Endothelial cell of umbilical vein (primary cell): ENCODE measurements at regions not wholly inside any gene's neighbourhood (a gene's known extent, or its start where the extent isn't known, plus 50 kb on each side); places are given as distances from the start of the nearest gene placed in this dataset.

Experiments used
- BruUV-seq: library from RNA; stranded (reverse); fragments of 400-500 nt; replicated peaks from 2 replicates; lab custom pipeline; 2021; lab: Mats Ljungman, UMichigan
- CTCF ChIA-PET: fragments of 300-600, 350-600 bp; sonication (Branson Sonifier 250); formaldehyde crosslinking; loops from one replicate; lab custom pipeline; 2021; ENCODE audit warnings: antibody characterized with exemption, inconsistent platforms; lab: Charles Lee
- POLR2A ChIA-PET: fragments of 300-600, 350-600 bp; sonication (Branson Sonifier 250); formaldehyde crosslinking; loops from one replicate; lab custom pipeline; 2021; ENCODE audit warnings: antibody characterized with exemption, inconsistent platforms; lab: Charles Lee
- DNase-seq: peaks from one replicate; pipeline ENCODE4 v3.0.0-alpha.2; 2011; ENCODE audit warnings: low read depth, low spot score
- FAIRE-seq: peaks from 2 replicates; lab custom pipeline; 2011; peaks lifted over from hg19 to GRCh38; lab: Jason Lieb, UNC
- H2AFZ ChIP-seq: 2 replicates; pipeline ENCODE4 v1.6.0; 2012; ENCODE audit warnings: low read depth, low read length, control low read depth, inconsistent platforms
- H3K27ac ChIP-seq: 2 replicates; pipeline ENCODE4 v1.5.1; 2011; ENCODE audit warnings: low read depth, mild to moderate bottlenecking, control low read depth, low read length, moderate library complexity; ENCODE audit not compliant: insufficient read depth
- H3K27me3 ChIP-seq, 2 experiments: 2 replicates each; pipeline versions ENCODE4 v1.6.0 to v1.6.1; 2011; ENCODE audit warnings: low read length in 2 of 2, mixed read lengths in 1 of 2; ENCODE audit not compliant: control insufficient read depth in 2 of 2, insufficient read depth in 2 of 2
- H3K36me3 ChIP-seq, 2 experiments: 2 replicates in 1 of 2; 3 replicates in 1 of 2; pipeline ENCODE4 v1.5.1; 2011; ENCODE audit warnings: low read length in 2 of 2, mild to moderate bottlenecking in 1 of 2, moderate library complexity in 1 of 2; ENCODE audit not compliant: control insufficient read depth in 2 of 2, insufficient read depth in 2 of 2; ENCODE audit errors: extremely low read depth in 1 of 2
- H3K4me1 ChIP-seq: 3 replicates; pipeline ENCODE4 v1.5.1; 2011; ENCODE audit warnings: mild to moderate bottlenecking, low read length; ENCODE audit not compliant: control insufficient read depth, insufficient read depth; ENCODE audit errors: extremely low read depth
- H3K4me2 ChIP-seq: 2 replicates; pipeline ENCODE4 v1.6.1; 2011; ENCODE audit warnings: low read length, control low read depth, mixed read lengths; ENCODE audit not compliant: insufficient read depth
- H3K4me3 ChIP-seq, 3 experiments: fragments of 200-600 bp in 1 of 3; sonication (generic), shearing (Covaris generic) in 1 of 3; replicated peaks in 1 of 3; 2 replicates each; pipeline ENCODE4 v1.5.1; 2011 to 2016; ENCODE audit warnings: control low read depth in 3 of 3, low read length in 3 of 3, mild to moderate bottlenecking in 2 of 3, inconsistent platforms in 1 of 3, low read depth in 1 of 3, moderate library complexity in 1 of 3; ENCODE audit not compliant: insufficient read depth in 1 of 3
- H3K79me2 ChIP-seq: 2 replicates; pipeline ENCODE4 v1.6.0; 2012; ENCODE audit warnings: low read length, inconsistent platforms; ENCODE audit not compliant: control insufficient read depth, insufficient read depth
- H3K9ac ChIP-seq: replicated peaks from 2 replicates; pipeline ENCODE3; 2011; ENCODE audit warnings: low read length, control low read depth; ENCODE audit not compliant: insufficient read depth; ENCODE audit errors: extremely low read depth
- H3K9me1 ChIP-seq: replicated peaks from 3 replicates; pipeline ENCODE4 v1.6.0; 2011; ENCODE audit warnings: mild to moderate bottlenecking, low read length; ENCODE audit not compliant: control insufficient read depth, insufficient read depth; ENCODE audit errors: extremely low read depth
- H3K9me3 ChIP-seq: replicated peaks from 2 replicates; pipeline ENCODE4 v1.5.1; 2012; ENCODE audit warnings: low read length, inconsistent platforms; ENCODE audit not compliant: control insufficient read depth, insufficient read depth
- H4K20me1 ChIP-seq: replicated peaks from 2 replicates; pipeline ENCODE3; 2011; ENCODE audit warnings: mild to moderate bottlenecking, low read length; ENCODE audit not compliant: control insufficient read depth, insufficient read depth; ENCODE audit errors: extremely low read depth
- EZH2 ChIP-seq: IDR thresholded peaks from 2 replicates; pipeline ENCODE4 v1.6.1; 2012; ENCODE audit warnings: borderline replicate concordance, low read depth, mild to moderate bottlenecking, moderate library complexity, low read length, inconsistent platforms; ENCODE audit not compliant: severe bottlenecking
- FOS ChIP-seq: IDR thresholded peaks from 2 replicates; pipeline ENCODE4 v1.6.1; 2011; ENCODE audit warnings: mild to moderate bottlenecking, low read length, moderate library complexity, borderline replicate concordance; ENCODE audit not compliant: insufficient read depth
- GATA2 ChIP-seq: IDR thresholded peaks from 2 replicates; pipeline ENCODE4 v1.7.0; 2011; ENCODE audit warnings: low read depth, mild to moderate bottlenecking, moderate library complexity, mixed read lengths, low read length; ENCODE audit not compliant: insufficient read length, insufficient read depth
- JUN ChIP-seq: IDR thresholded peaks from 2 replicates; pipeline ENCODE4 v1.6.1; 2011; ENCODE audit warnings: borderline replicate concordance, low read depth; ENCODE audit not compliant: insufficient read length, insufficient read depth
- MYC ChIP-seq: IDR thresholded peaks from one replicate; pipeline ENCODE4 v1.6.1; 2011; ENCODE audit warnings: mild to moderate bottlenecking, low read depth, low read length
- POLR2A ChIP-seq: IDR thresholded peaks from 2 replicates; pipeline ENCODE4 v1.6.1; 2012; ENCODE audit warnings: low read depth, mild to moderate bottlenecking, control low read depth, low read length
- POLR2AphosphoS5 ChIP-seq: IDR thresholded peaks from 2 replicates; pipeline ENCODE4 v1.6.1; 2012; ENCODE audit warnings: low read depth, mild to moderate bottlenecking, control low read depth, low read length, moderate library complexity; ENCODE audit not compliant: insufficient read depth
- dilution Hi-C: fragments of 300-500 bp; cut with MboI; formaldehyde crosslinking; loops from one replicate; pipeline ENCODE4 v1.15.0; 2019; ENCODE audit warnings: low sequenced_read_pairs; ENCODE audit not compliant: extremely low pct_ligation_motif_present
- intact Hi-C: fragments of 100-400 bp; cut with micrococcal nuclease; formaldehyde crosslinking; loops from one replicate; pipeline ENCODE4 v1.10.0; 2022
- TF ChIP-seq, protein P1 (sequence below), 2 donors: IDR thresholded peaks; 1 replicate in 1 of 2; 2 replicates in 1 of 2; pipeline ENCODE4 v1.5.1; 2011; ENCODE audit warnings: low read length in 2 of 2, mild to moderate bottlenecking in 2 of 2, moderate library complexity in 2 of 2, control low read depth in 1 of 2, inconsistent platforms in 1 of 2, low read depth in 1 of 2; ENCODE audit not compliant: insufficient read depth in 1 of 2; ENCODE audit errors: extremely low read depth in 1 of 2
- TF ChIP-seq, protein P2 (sequence below): IDR thresholded peaks from 2 replicates; pipeline ENCODE4 v1.6.1; 2011; ENCODE audit not compliant: insufficient read depth, insufficient read length

DNA sequence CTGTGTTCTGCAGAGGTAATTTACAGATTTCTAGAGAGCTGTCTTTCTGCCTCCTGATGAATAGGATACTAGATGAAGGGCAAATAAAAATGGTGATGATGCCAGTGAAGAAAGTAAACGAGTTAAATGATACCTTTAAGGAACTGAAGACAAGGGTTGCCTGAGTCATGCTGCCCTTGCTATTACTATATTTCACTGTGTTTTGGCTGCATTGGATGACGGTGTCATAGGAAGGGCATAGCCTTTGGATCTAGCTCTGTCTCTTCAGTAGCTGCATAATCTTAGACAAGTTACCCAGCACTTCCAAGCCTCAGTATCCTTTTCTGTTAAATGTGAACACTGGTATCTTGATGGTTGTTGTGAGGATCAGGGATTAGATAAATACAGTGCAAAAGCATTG, 131.5 kb upstream of the FGGY start:
- CTCF ChIA-PET = interaction anchor here (1.3 kb wide), 1 partner anchor 8 kb away, joined by 5 read pairs; no protein-coding TSS in a partner anchor
- H3K9ac ChIP-seq = no peak overlapping the region
- H3K4me3 ChIP-seq = no peak overlapping the region
- DNase-seq = no peak
- H3K27ac ChIP-seq = no peak overlapping the region
- H3K79me2 ChIP-seq = no peaks in the 10 kb centered on the region
- no peaks in the 10 kb centered on the region for H3K4me1 ChIP-seq
- FAIRE-seq = no peak
- H3K9me3 ChIP-seq = no peaks in the 10 kb centered on the region
- no TSS peak for BruUV-seq
- H3K4me2 ChIP-seq = no peak overlapping the region
- POLR2A ChIA-PET = no interaction called here
- intact Hi-C loops = no loop called here
- no peaks in the 10 kb centered on the region for H4K20me1 ChIP-seq
- no peaks in the 10 kb centered on the region for H3K27me3 ChIP-seq
- no peaks in the 10 kb centered on the region for H3K36me3 ChIP-seq
- TF ChIP-seq POLR2AphosphoS5 (no peak), FOS (no peak), GATA2 (no peak), JUN (no peak), POLR2A (no peak), EZH2 (no peak), MYC (no peak)
- TF ChIP-seq, protein P1, sequence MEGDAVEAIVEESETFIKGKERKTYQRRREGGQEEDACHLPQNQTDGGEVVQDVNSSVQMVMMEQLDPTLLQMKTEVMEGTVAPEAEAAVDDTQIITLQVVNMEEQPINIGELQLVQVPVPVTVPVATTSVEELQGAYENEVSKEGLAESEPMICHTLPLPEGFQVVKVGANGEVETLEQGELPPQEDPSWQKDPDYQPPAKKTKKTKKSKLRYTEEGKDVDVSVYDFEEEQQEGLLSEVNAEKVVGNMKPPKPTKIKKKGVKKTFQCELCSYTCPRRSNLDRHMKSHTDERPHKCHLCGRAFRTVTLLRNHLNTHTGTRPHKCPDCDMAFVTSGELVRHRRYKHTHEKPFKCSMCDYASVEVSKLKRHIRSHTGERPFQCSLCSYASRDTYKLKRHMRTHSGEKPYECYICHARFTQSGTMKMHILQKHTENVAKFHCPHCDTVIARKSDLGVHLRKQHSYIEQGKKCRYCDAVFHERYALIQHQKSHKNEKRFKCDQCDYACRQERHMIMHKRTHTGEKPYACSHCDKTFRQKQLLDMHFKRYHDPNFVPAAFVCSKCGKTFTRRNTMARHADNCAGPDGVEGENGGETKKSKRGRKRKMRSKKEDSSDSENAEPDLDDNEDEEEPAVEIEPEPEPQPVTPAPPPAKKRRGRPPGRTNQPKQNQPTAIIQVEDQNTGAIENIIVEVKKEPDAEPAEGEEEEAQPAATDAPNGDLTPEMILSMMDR (IDR thresholded peaks at IDR 0.05; ENCODE audit: extremely low read depth in 1 of 2, insufficient read depth in 1 of 2, low read depth in 1 of 2, low read length in 2 of 2) = no peak
- TF ChIP-seq, protein P2, sequence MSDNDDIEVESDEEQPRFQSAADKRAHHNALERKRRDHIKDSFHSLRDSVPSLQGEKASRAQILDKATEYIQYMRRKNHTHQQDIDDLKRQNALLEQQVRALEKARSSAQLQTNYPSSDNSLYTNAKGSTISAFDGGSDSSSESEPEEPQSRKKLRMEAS = no peak
- no peaks in the 10 kb centered on the region for H3K9me1 ChIP-seq
- dilution Hi-C loops = no loop called here
- no peak overlapping the region for H2AFZ ChIP-seq
